HG03442 (cell line): ENCODE measurements at regions not wholly inside any gene's neighbourhood (a gene's known extent, or its start where the extent isn't known, plus 50 kb on each side); places are given as distances from the start of the nearest gene placed in this dataset.
"Not testable (repeated sequence)": the region's sequence is repeated elsewhere in the genome, so short reads cannot be mapped to it uniquely, and the experiment has no call there.

Experiments
- ATAC-seq: cut with Tn5 transposase; IDR thresholded peaks from one replicate; pipeline ENCODE4 v1.9.1; 2021; ENCODE audit warnings: mild to moderate bottlenecking, moderate library complexity; ENCODE audit not compliant: unreplicated experiment

GRCh38 chr4:186954509-186954908 is 230.9 kb upstream of the FAT1 start:
- ATAC-seq = no peak

GRCh38 chr4:186954956-186955355 is 231.3 kb upstream of the FAT1 start:
- no peak for ATAC-seq

GRCh38 chr4:186957952-186958555 is 234.4 kb upstream of the FAT1 start:
- ATAC-seq = no peak

GRCh38 chr4:186958726-186959350 is 235.2 kb upstream of the FAT1 start:
- no peak for ATAC-seq

GRCh38 chr4:186979961-186980745 is 256.5 kb upstream of the FAT1 start:
- ATAC-seq = no peak

- no peak for ATAC-seq
Measured at GRCh38 chr4:186981161-186981560, 257.5 kb upstream of the FAT1 start.

GRCh38 chr4:186982160-186982559 is 258.5 kb upstream of the FAT1 start:
- no peak for ATAC-seq

GRCh38 chr4:186984105-186984644 is 260.5 kb upstream of the FAT1 start:
- no peak for ATAC-seq

GRCh38 chr4:186999686-187000085 is 276.0 kb upstream of the FAT1 start:
- no peak for ATAC-seq

GRCh38 chr4:187000281-187000680 is 276.6 kb upstream of the FAT1 start:
- no peak for ATAC-seq

- not testable (repeated sequence) for ATAC-seq
Measured at GRCh38 chr4:187002133-187002532, 278.5 kb upstream of the FAT1 start.

- no peak for ATAC-seq
Measured at GRCh38 chr4:187004628-187005027, 281.0 kb upstream of the FAT1 start.

GRCh38 chr4:187006189-187006618 is 282.5 kb upstream of the FAT1 start:
- no peak for ATAC-seq

- ATAC-seq = no peak
Measured at GRCh38 chr4:187010052-187010451, 286.4 kb upstream of the FAT1 start.

GRCh38 chr4:187016101-187016500 is 292.4 kb upstream of the FAT1 start:
- ATAC-seq = no peak

- ATAC-seq = no peak
Measured at GRCh38 chr4:187017147-187017546, 293.5 kb upstream of the FAT1 start.

- no peak for ATAC-seq
Measured at GRCh38 chr4:187019896-187020295, 296.2 kb upstream of the FAT1 start.

- no peak for ATAC-seq
Measured at GRCh38 chr4:187020676-187021075, 297.0 kb upstream of the FAT1 start.

- ATAC-seq = no peak
Measured at GRCh38 chr4:187021436-187022205, 298.0 kb upstream of the FAT1 start.

GRCh38 chr4:187027272-187027671 is 303.6 kb upstream of the FAT1 start:
- no peak for ATAC-seq

GRCh38 chr4:187042251-187042650 is 318.6 kb upstream of the FAT1 start:
- no peak for ATAC-seq
